ENCODE measurements at regions not wholly inside any gene's neighbourhood (a gene's known extent, or its start where the extent isn't known, plus 50 kb on each side); places are given as distances from the start of the nearest gene placed in this dataset.

GRCh38 chr1:222097588-222097987 is 355.7 kb upstream of the DUSP10 start:
- TF ChIP-seq, protein P1, sequence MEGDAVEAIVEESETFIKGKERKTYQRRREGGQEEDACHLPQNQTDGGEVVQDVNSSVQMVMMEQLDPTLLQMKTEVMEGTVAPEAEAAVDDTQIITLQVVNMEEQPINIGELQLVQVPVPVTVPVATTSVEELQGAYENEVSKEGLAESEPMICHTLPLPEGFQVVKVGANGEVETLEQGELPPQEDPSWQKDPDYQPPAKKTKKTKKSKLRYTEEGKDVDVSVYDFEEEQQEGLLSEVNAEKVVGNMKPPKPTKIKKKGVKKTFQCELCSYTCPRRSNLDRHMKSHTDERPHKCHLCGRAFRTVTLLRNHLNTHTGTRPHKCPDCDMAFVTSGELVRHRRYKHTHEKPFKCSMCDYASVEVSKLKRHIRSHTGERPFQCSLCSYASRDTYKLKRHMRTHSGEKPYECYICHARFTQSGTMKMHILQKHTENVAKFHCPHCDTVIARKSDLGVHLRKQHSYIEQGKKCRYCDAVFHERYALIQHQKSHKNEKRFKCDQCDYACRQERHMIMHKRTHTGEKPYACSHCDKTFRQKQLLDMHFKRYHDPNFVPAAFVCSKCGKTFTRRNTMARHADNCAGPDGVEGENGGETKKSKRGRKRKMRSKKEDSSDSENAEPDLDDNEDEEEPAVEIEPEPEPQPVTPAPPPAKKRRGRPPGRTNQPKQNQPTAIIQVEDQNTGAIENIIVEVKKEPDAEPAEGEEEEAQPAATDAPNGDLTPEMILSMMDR (IDR thresholded peaks at IDR 0.05; ENCODE audit: low read depth, low read length): no peak
- no peak for DNase-seq
- no peaks in the 10 kb centered on the region for H3K27me3 ChIP-seq (ENCODE audit: insufficient read depth, low read depth, severe bottlenecking)
- H3K27ac ChIP-seq: no peak overlapping the region
- H3K4me3 ChIP-seq (ENCODE audit: low read depth, low read length): no peak overlapping the region
- H3K36me3 ChIP-seq: no peaks in the 10 kb centered on the region
- H3K9me3 ChIP-seq (ENCODE audit: severe bottlenecking): no peaks in the 10 kb centered on the region

- no peak overlapping the region for H3K4me3 ChIP-seq (ENCODE audit: low read depth, low read length)
- no peak for DNase-seq
- no peak overlapping the region for H3K27ac ChIP-seq
- no peaks in the 10 kb centered on the region for H3K36me3 ChIP-seq
- no peaks in the 10 kb centered on the region for H3K27me3 ChIP-seq (ENCODE audit: insufficient read depth, low read depth, severe bottlenecking)
- TF ChIP-seq, protein P1 (IDR thresholded peaks at IDR 0.05; ENCODE audit: low read depth, low read length): no peak
- H3K9me3 ChIP-seq (ENCODE audit: severe bottlenecking): no peaks in the 10 kb centered on the region
Measured at GRCh38 chr1:222096883-222097282, 355.0 kb upstream of the DUSP10 start.

- DNase-seq: no peak
- no peaks in the 10 kb centered on the region for H3K9me3 ChIP-seq (ENCODE audit: severe bottlenecking)
- TF ChIP-seq, protein P1 (IDR thresholded peaks at IDR 0.05; ENCODE audit: low read depth, low read length): no peak
- no peaks in the 10 kb centered on the region for H3K27me3 ChIP-seq (ENCODE audit: insufficient read depth, low read depth, severe bottlenecking)
- H3K4me3 ChIP-seq (ENCODE audit: low read depth, low read length): no peak overlapping the region
- H3K27ac ChIP-seq: no peak overlapping the region
- H3K36me3 ChIP-seq: no peaks in the 10 kb centered on the region
Measured at GRCh38 chr1:222096476-222096772, 354.5 kb upstream of the DUSP10 start.

DNA sequence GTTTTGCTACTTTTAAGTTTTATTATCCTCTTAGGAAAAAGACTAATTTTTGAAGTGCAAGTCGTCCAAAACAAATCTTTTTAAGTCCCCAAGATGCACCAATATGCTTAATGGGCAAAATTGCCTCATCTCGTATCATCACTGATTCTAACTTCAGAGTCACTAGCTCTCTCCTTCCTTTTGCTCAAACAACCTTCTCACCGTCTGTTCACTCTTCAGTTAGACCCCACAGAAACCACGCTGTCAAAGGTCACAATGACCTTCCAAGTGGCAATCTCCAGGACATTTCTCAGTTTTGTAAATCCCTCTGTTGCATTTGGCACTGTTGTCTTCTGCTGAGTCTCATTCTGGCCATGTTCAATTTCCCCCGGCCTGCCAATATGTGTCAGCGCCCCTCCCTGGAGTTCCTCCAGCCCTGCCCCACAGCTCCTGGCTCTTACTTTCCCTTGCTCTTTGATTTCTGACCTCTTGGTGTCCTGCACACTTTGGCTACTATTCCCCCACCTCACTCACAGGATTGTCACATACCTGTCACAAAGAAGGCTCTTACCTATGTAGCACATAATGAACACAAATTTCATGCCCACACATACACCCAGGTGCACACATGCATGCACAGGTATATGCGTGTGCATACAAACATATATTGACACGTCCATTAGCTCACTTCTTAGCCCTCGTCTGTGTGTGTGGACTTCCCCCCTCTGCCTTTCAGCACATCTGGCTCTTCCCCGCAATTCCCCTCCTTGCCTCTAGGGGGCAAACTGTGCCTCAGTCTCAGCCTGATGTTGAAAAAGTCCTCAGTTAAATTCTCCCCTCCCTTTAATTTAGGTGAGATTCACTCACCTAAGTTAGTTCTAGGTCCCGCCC is 354.0 kb upstream of the DUSP10 start:
- DNase-seq: peak; percentile 15

DNA sequence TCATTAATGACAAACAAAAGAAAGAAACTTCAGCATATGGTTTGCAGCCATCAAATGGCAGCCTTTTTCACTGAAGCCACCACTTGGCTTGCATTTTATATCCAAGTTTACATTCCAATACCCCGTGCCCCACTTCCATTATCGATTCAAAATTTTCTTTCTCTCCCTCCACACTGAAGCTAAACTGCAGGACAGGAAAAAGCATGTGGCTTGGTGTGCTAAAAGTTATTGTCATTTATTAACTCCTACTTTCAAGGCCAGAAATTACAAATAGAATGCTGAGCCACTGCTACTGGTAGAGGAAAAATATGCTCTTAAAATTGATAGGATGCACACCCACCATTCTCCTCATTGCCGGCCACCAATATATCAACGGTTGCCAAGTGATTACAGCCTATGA is 351.6 kb upstream of the DUSP10 start:
- H3K4me3 ChIP-seq (ENCODE audit: low read depth, low read length): no peak overlapping the region
- H3K9me3 ChIP-seq (ENCODE audit: severe bottlenecking): no peaks in the 10 kb centered on the region
- H3K36me3 ChIP-seq: no peaks in the 10 kb centered on the region
- no peaks in the 10 kb centered on the region for H3K27me3 ChIP-seq (ENCODE audit: insufficient read depth, low read depth, severe bottlenecking)
- TF ChIP-seq, protein P1 (IDR thresholded peaks at IDR 0.05; ENCODE audit: low read depth, low read length): no peak
- DNase-seq: no peak
- H3K27ac ChIP-seq: no peak overlapping the region

More for the DNA sequence above, 354.0 kb upstream of the DUSP10 start:
- no peaks in the 10 kb centered on the region for H3K36me3 ChIP-seq
- TF ChIP-seq, protein P1 (IDR thresholded peaks at IDR 0.05; ENCODE audit: low read depth, low read length): peak; percentile 77
- H3K27me3 ChIP-seq (ENCODE audit: insufficient read depth, low read depth, severe bottlenecking): no peaks in the 10 kb centered on the region
- H3K4me3 ChIP-seq (ENCODE audit: low read depth, low read length): no peak overlapping the region
- no peaks in the 10 kb centered on the region for H3K9me3 ChIP-seq (ENCODE audit: severe bottlenecking)
- H3K27ac ChIP-seq: no peak overlapping the region

- Histone ChIP-seq H3K36me3 (no peaks in the 10 kb centered on the region), H3K4me3 (ENCODE audit: low read depth, low read length) (no peak overlapping the region), H3K27ac (no peak overlapping the region), H3K27me3 (ENCODE audit: insufficient read depth, low read depth, severe bottlenecking) (no peaks in the 10 kb centered on the region), H3K9me3 (ENCODE audit: severe bottlenecking) (no peaks in the 10 kb centered on the region)
- no peak for DNase-seq
- TF ChIP-seq, protein P1 (IDR thresholded peaks at IDR 0.05; ENCODE audit: low read depth, low read length): no peak
Measured at GRCh38 chr1:222090103-222090502, 348.2 kb upstream of the DUSP10 start.
